GM12878 (cell line): ENCODE measurements at regions not wholly inside any gene's neighbourhood (a gene's known extent, or its start where the extent isn't known, plus 50 kb on each side); places are given as distances from the start of the nearest gene placed in this dataset.

Source experiments
- ATAC-seq: fragments of 200-7000 bp; cut with Tn5 transposase; 3 replicates; pipeline ENCODE4 v1.9.1; 2020; ENCODE audit warnings: mild to moderate bottlenecking, moderate library complexity
- BruUV-seq: library from RNA; stranded (reverse); fragments of 400-500 nt; replicated peaks from 2 replicates; lab custom pipeline; 2021; lab: Mats Ljungman, UMichigan
- CTCF ChIA-PET: fragments of 300-600 bp; sonication (Branson Sonifier 250); formaldehyde crosslinking; extraction: SDS; loops from one replicate; lab custom pipeline; 2021; ENCODE audit warnings: inconsistent platforms; lab: Yijun Ruan, JAX
- POLR2A ChIA-PET: fragments of 350-600 bp; formaldehyde crosslinking; extraction: SDS; loops from one replicate; lab custom pipeline; 2021; ENCODE audit warnings: inconsistent platforms; lab: Charles Lee
- RAD21 ChIA-PET: fragments of 300-600 bp; sonication (Branson Sonifier 250); formaldehyde crosslinking; loops from one replicate; lab custom pipeline; 2023; ENCODE audit warnings: antibody characterized with exemption; ENCODE audit not compliant: unreplicated experiment; lab: Charles Lee
- SMC1A ChIA-PET: fragments of 300-600 bp; sonication (Branson Sonifier 250); formaldehyde crosslinking; loops from one replicate; lab custom pipeline; 2023; ENCODE audit not compliant: unreplicated experiment, uncharacterized antibody; lab: Charles Lee
- DNase-seq: peaks from one replicate; pipeline ENCODE4 v3.0.0-alpha.2; 2011; ENCODE audit warnings: low read depth, low spot score
- FAIRE-seq: peaks from 3 replicates; lab custom pipeline; 2011; peaks lifted over from hg19 to GRCh38; lab: Jason Lieb, UNC
- H2AFZ ChIP-seq: 2 replicates; pipeline ENCODE4 v1.6.0; 2011; ENCODE audit warnings: low read depth, low read length, control low read depth; ENCODE audit not compliant: control insufficient read depth
- H3K27ac ChIP-seq: 2 replicates; pipeline ENCODE4 v1.5.1; 2011; ENCODE audit warnings: control low read depth; ENCODE audit not compliant: control insufficient read depth, insufficient read depth
- H3K27me3 ChIP-seq, 2 experiments: replicated peaks in 1 of 2; 2 replicates each; pipeline versions ENCODE4 v1.6.0 to v1.6.1; 2011; ENCODE audit warnings: low read length in 1 of 2; ENCODE audit not compliant: control insufficient read depth in 2 of 2, insufficient read depth in 2 of 2
- H3K36me3 ChIP-seq, 2 experiments: 2 replicates each; pipeline ENCODE4 v1.5.1; 2011; ENCODE audit warnings: low read length in 1 of 2; ENCODE audit not compliant: control insufficient read depth in 2 of 2, insufficient read depth in 2 of 2
- H3K4me1 ChIP-seq: 2 replicates; pipeline ENCODE4 v1.6.1; 2011; ENCODE audit warnings: mild to moderate bottlenecking, low read length, moderate library complexity, mixed read lengths; ENCODE audit not compliant: control insufficient read depth, insufficient read depth
- H3K4me2 ChIP-seq: 2 replicates; pipeline ENCODE4 v1.6.0; 2011; ENCODE audit warnings: control low read depth; ENCODE audit not compliant: control insufficient read depth, insufficient read depth
- H3K4me3 ChIP-seq: fragments of 200-600 bp; sonication (generic); 2 replicates; pipeline ENCODE4 v1.5.1; 2016
- H3K79me2 ChIP-seq: 2 replicates; pipeline ENCODE4 v1.6.0; 2011; ENCODE audit warnings: low read length; ENCODE audit not compliant: control insufficient read depth, insufficient read depth
- H3K9ac ChIP-seq: 2 replicates; pipeline ENCODE4 v1.8.0; 2011; ENCODE audit warnings: low read length, control low read depth, mixed read lengths; ENCODE audit not compliant: control insufficient read depth, insufficient read depth
- H3K9me3 ChIP-seq: replicated peaks from 3 replicates; pipeline ENCODE4 v1.5.1; 2011; ENCODE audit warnings: mild to moderate bottlenecking, low read length; ENCODE audit not compliant: control insufficient read depth, insufficient read depth
- H4K20me1 ChIP-seq: 2 replicates; pipeline ENCODE4 v1.6.0; 2011; ENCODE audit not compliant: control insufficient read depth, insufficient read depth
- BACH1 ChIP-seq: fragments of 450-650 bp; IDR thresholded peaks from 2 replicates; pipeline ENCODE4 v1.6.1; 2017; ENCODE audit warnings: mild to moderate bottlenecking, borderline replicate concordance
- BCL3 ChIP-seq: IDR thresholded peaks from 2 replicates; pipeline ENCODE4 v1.6.1; 2011; ENCODE audit warnings: borderline replicate concordance, low read depth, mild to moderate bottlenecking, moderate library complexity, low read length; ENCODE audit not compliant: insufficient read depth, poor library complexity, severe bottlenecking
- CBFB ChIP-seq: IDR thresholded peaks from 2 replicates; pipeline ENCODE4 v1.6.1; 2016; ENCODE audit warnings: antibody characterized with exemption, low read depth
- CBX3 ChIP-seq: fragments of 200-600 bp; sonication (generic); IDR thresholded peaks from 2 replicates; pipeline ENCODE4 v1.6.1; 2016; ENCODE audit warnings: low read depth, borderline replicate concordance
- ELK1 ChIP-seq: IDR thresholded peaks from 2 replicates; pipeline ENCODE4 v1.6.1; 2012; ENCODE audit warnings: low read depth, low read length, improper control_type of control experiment
- FOXK2 ChIP-seq: fragments of 450-650 bp; IDR thresholded peaks from 2 replicates; pipeline ENCODE4 v1.6.1; 2017; ENCODE audit warnings: mild to moderate bottlenecking, moderate library complexity
- MEF2B ChIP-seq: fragments of 450-650 bp; IDR thresholded peaks from 2 replicates; pipeline ENCODE4 v1.6.1; 2018; ENCODE audit warnings: mild to moderate bottlenecking, moderate library complexity; ENCODE audit not compliant: partially characterized antibody, poor library complexity, severe bottlenecking
- MXI1 ChIP-seq: fragments of 150-350 bp; IDR thresholded peaks from 2 replicates; pipeline ENCODE4 v1.6.1; 2011; ENCODE audit warnings: low read depth, mild to moderate bottlenecking, inconsistent platforms, low read length, improper control_type of control experiment
- MYC ChIP-seq: IDR thresholded peaks from 2 replicates; pipeline ENCODE4 v1.6.1; 2011; ENCODE audit warnings: mild to moderate bottlenecking, low read length, moderate library complexity, inconsistent platforms; ENCODE audit not compliant: insufficient read depth, insufficient replicate concordance, insufficient read length, severe bottlenecking
- NR2C2 ChIP-seq: IDR thresholded peaks from 2 replicates; pipeline ENCODE4 v1.6.1; 2011; ENCODE audit warnings: borderline replicate concordance, low read depth; ENCODE audit not compliant: control insufficient read depth, insufficient read length
- POLR2AphosphoS5 ChIP-seq: IDR thresholded peaks from 2 replicates; pipeline ENCODE4 v1.6.1; 2011; ENCODE audit warnings: mild to moderate bottlenecking, low read length, inconsistent platforms
- WRNIP1 ChIP-seq: IDR thresholded peaks from 2 replicates; pipeline ENCODE4 v1.6.1; 2011; ENCODE audit warnings: low read depth, low read length, improper control_type of control experiment, borderline replicate concordance
- ZSCAN29 ChIP-seq: fragments of 450-650 bp; IDR thresholded peaks from 2 replicates; pipeline ENCODE4 v1.6.1; 2017; ENCODE audit warnings: mild to moderate bottlenecking, moderate library complexity
- WGBS: methylation state at CpG from one replicate; pipeline ENCODE4 v1.1.6; 2016; ENCODE audit warnings: low lambda C conversion rate; ENCODE audit not compliant: insufficient replicate concordance, insufficient coverage; ENCODE audit errors: missing lambda C conversion rate; 5-methylcytosine and 5-hydroxymethylcytosine counted together
- in situ Hi-C: fragments of 300-500 bp; cut with MboI; formaldehyde crosslinking; loops from 9 replicates; pipeline ENCODE4 v1.14.3; 2018; ENCODE audit warnings: mixed read lengths
- intact Hi-C: fragments of 100-400 bp; cut with micrococcal nuclease; formaldehyde crosslinking; loops from one replicate; pipeline ENCODE4 v1.14.2; 2022; ENCODE audit not compliant: unreplicated experiment
- TF ChIP-seq, protein P1 (sequence below): fragments of 450-650 bp; formaldehyde crosslinking; IDR thresholded peaks from 2 replicates; pipeline ENCODE4 v1.4.0; 2022; ENCODE audit warnings: mild to moderate bottlenecking, moderate library complexity

DNA sequence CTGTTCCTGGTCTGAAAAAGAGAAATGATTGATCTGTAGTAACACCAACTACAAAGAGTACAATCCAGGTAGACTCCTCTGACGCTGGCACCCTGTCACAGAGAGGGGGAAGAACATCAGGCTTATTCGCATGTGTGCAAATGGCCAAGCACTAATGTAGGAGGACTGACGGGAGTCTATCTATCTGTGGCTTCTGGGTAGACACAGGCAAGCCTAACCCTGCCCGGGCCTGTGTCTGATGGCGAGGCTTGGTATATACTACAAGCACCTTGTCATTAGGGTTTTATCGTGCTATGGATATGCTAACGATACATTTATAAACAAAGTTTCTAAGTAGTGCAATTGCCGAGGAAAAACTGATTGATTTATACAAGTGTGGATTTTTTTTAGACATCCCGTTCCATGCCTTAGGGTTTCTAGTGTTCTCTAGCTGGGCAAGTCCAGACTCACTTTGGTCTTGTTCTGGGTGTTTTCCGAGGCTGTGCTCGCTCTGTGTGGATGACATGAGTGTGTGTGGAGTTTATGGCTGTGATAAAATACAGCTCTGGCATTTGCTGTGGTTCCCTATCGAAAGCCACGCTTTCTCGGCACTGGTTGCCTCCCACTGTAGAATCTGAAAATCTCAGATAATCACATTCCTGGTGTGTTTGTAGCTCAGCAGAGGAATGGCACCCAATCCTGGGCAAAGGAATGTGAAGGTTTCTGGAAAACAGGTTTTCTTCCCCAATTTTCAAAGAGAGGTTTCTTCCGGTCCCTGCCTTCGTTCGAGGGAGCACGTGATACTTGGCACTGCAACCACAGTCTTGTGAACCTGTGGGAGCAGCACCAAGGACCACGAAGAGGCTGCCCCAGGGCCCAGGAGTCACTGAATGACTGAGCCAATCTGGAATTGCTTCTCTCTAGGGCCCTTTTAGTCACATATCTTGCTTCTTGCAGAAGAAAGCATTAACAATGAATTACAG is 67.5 kb upstream of the EDN1 start:
- in situ Hi-C loops, result no loop called here
- ChIA-PET CTCF (no interaction called here), SMC1A (interaction anchor here (1.2 to 1.5 kb wide), 3 partner anchors 10 to 534 kb away, joined by 3 to 5 read pairs (median 4); no protein-coding TSS in a partner anchor), RAD21 (no interaction called here), POLR2A (no interaction called here)
- no peaks in the 10 kb centered on the region for H3K9me3 ChIP-seq
- H2AFZ ChIP-seq, result no peak overlapping the region
- WGBS, result 72% methylated on average over 19 of the region's 19 CpGs
- H3K79me2 ChIP-seq, result no peaks in the 10 kb centered on the region
- TF ChIP-seq, protein P1, sequence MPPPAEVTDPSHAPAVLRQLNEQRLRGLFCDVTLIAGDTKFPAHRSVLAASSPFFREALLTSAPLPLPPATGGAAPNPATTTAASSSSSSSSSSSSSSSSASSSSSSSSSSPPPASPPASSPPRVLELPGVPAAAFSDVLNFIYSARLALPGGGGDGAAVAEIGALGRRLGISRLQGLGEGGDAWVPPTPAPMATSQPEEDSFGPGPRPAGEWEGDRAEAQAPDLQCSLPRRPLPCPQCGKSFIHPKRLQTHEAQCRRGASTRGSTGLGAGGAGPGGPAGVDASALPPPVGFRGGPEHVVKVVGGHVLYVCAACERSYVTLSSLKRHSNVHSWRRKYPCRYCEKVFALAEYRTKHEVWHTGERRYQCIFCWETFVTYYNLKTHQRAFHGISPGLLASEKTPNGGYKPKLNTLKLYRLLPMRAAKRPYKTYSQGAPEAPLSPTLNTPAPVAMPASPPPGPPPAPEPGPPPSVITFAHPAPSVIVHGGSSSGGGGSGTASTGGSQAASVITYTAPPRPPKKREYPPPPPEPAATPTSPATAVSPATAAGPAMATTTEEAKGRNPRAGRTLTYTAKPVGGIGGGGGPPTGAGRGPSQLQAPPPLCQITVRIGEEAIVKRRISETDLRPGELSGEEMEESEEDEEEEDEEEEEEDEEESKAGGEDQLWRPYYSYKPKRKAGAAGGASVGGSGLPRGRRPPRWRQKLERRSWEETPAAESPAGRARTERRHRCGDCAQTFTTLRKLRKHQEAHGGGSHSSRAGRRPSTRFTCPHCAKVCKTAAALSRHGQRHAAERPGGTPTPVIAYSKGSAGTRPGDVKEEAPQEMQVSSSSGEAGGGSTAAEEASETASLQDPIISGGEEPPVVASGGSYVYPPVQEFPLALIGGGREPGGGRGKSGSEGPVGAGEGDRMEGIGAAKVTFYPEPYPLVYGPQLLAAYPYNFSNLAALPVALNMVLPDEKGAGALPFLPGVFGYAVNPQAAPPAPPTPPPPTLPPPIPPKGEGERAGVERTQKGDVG (CRISPR knock-in tag), result no peak
- TF ChIP-seq MXI1 (no peak), BCL3 (no peak), FOXK2 (no peak), BACH1 (no peak), ZSCAN29 (no peak), CBFB (no peak), POLR2AphosphoS5 (no peak), CBX3 (no peak), WRNIP1 (no peak), NR2C2 (no peak), MYC (no peak), ELK1 (no peak), MEF2B (no peak)
- FAIRE-seq (no peak), ATAC-seq (no peak), DNase-seq (no peak)
- H3K4me3 ChIP-seq, result no peak overlapping the region
- H3K27ac ChIP-seq, result no peak overlapping the region
- no peaks in the 10 kb centered on the region for H3K36me3 ChIP-seq
- no peaks in the 10 kb centered on the region for H3K27me3 ChIP-seq
- H4K20me1 ChIP-seq, result no peaks in the 10 kb centered on the region
- no peak overlapping the region for H3K9ac ChIP-seq
- H3K4me2 ChIP-seq, result no peak overlapping the region
- intact Hi-C loops, result no loop called here
- H3K4me1 ChIP-seq, result no peaks in the 10 kb centered on the region
- BruUV-seq, result no TSS peak
